ENCODE measurements at regions not wholly inside any gene's neighbourhood (a gene's known extent, or its start where the extent isn't known, plus 50 kb on each side); places are given as distances from the start of the nearest gene placed in this dataset.

DNA sequence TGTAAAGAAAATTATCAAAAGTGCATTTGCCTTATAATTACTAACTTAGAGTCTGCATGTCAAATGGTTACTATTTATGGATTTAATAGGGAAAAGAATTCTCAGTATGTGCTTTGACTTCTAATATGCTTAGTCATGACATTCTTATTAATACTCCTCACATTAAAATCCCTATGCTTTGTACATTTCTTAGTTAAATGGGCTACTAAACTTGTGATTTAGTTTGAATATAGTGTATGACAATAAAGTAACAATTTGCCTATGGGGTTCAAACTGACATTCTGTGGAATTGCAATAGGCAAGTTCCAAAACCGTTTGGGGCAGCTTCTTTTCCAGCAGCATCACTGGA is 361.9 kb upstream of the TMTC1 start:
- H3K27ac ChIP-seq (ENCODE audit: low read depth, low read length) = no peak overlapping the region
- no peaks in the 10 kb centered on the region for H3K27me3 ChIP-seq (ENCODE audit: insufficient read depth, low read length)
- H3K36me3 ChIP-seq (ENCODE audit: insufficient read depth, low read length) = no peaks in the 10 kb centered on the region
- no peak overlapping the region for H3K9ac ChIP-seq (ENCODE audit: low read depth, low read length)
- H3K4me3 ChIP-seq (ENCODE audit: low read length) = no peak overlapping the region
- H3K4me1 ChIP-seq (ENCODE audit: insufficient read depth, low read length) = no peaks in the 10 kb centered on the region
- WGBS = 94% methylated on average over 1 of the region's 1 CpG
- no peaks in the 10 kb centered on the region for H3K9me3 ChIP-seq (ENCODE audit: insufficient read depth, low read depth, low read length)

DNA sequence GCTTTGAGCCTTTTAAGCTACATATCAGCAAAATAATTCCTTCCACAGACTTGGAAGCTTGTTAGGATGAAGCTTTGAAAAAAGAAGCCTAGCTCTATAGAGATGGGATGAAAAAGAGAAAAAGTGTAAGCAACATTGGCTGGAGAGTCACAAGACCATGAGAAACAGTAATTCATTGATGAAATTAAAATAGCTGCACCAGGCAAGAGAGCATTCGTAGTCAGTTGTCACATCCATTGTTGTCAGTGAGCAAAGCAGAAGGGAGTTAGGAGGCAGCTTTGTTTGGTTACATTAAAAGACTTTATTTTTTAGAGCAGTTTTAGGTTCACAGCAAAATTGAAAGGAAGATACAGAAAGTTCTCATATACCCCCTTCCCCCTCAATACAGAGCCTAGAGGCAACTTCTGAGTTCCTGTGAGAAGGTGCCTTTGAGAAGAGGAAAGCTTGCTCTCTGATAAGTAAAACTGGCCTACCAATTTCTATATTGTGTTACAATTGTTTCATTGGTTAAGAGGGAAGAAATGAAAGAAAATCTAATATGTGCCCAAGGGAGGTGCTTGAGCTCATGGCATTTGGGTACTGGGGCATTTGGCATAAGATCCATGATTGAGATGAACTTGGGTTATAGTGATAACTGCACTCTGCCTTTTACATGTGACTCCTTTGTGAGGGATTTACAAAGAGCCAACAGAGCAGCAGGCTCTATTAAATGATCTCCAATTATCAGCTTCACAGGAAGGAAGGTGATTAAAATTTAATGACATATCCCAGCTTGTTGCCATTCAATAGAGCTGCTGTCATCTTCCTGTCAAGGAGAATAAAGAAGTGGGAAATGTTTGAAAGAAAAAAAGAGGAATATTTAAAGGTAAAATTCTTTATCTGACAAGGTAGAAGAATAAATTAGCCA is 361.3 kb upstream of the TMTC1 start:
- Histone ChIP-seq H3K4me3 (ENCODE audit: low read length) (no peak overlapping the region), H3K4me1 (ENCODE audit: insufficient read depth, low read length) (no peaks in the 10 kb centered on the region), H3K9ac (ENCODE audit: low read depth, low read length) (no peak overlapping the region), H3K36me3 (ENCODE audit: insufficient read depth, low read length) (no peaks in the 10 kb centered on the region), H3K9me3 (ENCODE audit: insufficient read depth, low read depth, low read length) (0 out of 2 replicates have a peak, but pooled peaks cover under 1% of the 10 kb centered on the region), H3K27ac (ENCODE audit: low read depth, low read length) (no peak overlapping the region), H3K27me3 (ENCODE audit: insufficient read depth, low read length) (no peaks in the 10 kb centered on the region)
- WGBS = 89% methylated on average over 1 of the region's 1 CpG

DNA sequence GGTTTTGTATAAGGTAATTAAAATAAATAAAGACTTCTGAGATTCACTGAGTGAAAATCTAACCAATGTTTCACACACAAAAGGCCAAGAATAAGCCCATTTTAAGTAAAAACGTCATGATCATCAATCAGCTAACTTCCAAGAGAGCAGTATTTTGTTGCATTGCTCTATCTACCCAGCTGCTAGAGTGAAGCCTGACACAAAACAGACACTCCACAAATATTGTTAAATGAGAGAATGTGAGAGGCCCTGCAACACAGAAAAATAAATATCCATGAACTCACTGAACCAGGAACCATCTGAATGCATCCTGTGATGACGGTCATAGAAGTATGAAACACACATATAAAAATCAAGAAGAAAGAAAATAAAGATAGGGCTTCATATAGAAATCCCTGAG is 358.6 kb upstream of the TMTC1 start:
- WGBS = 91% methylated on average over 2 of the region's 2 CpGs
- H3K4me3 ChIP-seq (ENCODE audit: low read length) = no peak overlapping the region
- no peaks in the 10 kb centered on the region for H3K4me1 ChIP-seq (ENCODE audit: insufficient read depth, low read length)
- no peaks in the 10 kb centered on the region for H3K36me3 ChIP-seq (ENCODE audit: insufficient read depth, low read length)
- H3K9me3 ChIP-seq (ENCODE audit: insufficient read depth, low read depth, low read length) = 0 out of 2 replicates have a peak, but pooled peaks cover 2% of the 10 kb centered on the region
- H3K27ac ChIP-seq (ENCODE audit: low read depth, low read length) = no peak overlapping the region
- no peaks in the 10 kb centered on the region for H3K27me3 ChIP-seq (ENCODE audit: insufficient read depth, low read length)
- no peak overlapping the region for H3K9ac ChIP-seq (ENCODE audit: low read depth, low read length)

DNA sequence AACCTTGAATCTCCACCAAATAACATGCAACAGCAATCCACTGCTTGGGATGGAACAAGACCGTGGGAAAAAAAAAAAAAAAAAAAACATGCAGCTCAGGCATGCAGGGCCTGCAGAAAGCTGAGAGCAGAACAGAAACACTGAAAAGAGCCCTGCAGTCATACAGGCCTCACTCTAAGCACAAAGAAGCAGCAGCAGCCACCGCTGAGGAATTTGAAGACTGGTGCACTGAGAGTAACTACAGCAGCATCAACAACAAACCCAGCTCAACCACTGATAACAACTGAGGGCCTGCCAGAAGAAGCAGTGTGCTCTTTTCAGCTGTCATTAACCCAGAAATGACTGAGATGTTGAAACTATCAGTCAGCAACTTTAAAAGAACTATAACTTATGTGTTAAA is 354.7 kb upstream of the TMTC1 start:
- Histone ChIP-seq H3K9me3 (ENCODE audit: insufficient read depth, low read depth, low read length) (0 out of 2 replicates have a peak, but pooled peaks cover 2% of the 10 kb centered on the region), H3K27me3 (ENCODE audit: insufficient read depth, low read length) (no peaks in the 10 kb centered on the region), H3K36me3 (ENCODE audit: insufficient read depth, low read length) (no peaks in the 10 kb centered on the region), H3K9ac (ENCODE audit: low read depth, low read length) (no peak overlapping the region), H3K27ac (ENCODE audit: low read depth, low read length) (no peak overlapping the region), H3K4me3 (ENCODE audit: low read length) (no peak overlapping the region), H3K4me1 (ENCODE audit: insufficient read depth, low read length) (no peaks in the 10 kb centered on the region)
- WGBS = 84% methylated on average over 2 of the region's 2 CpGs

DNA sequence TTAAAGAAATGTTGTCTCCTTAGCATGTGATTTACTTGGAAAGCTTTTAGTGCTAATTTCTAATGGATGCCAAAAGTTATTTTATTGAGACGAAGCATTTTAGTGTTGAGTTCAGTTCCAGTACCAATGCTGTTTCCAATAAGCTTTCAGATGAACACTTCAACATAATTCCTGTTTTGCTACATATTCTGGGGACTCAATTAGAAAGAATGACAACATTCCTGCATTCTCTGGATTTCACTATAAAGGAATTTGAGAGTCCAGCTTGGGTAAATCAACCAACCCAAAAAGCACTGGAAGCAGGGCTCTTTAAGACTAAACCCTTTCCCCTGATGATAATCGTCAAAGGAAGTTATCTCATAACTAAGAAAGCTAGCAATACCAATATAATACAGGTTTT is 353.0 kb upstream of the TMTC1 start:
- Histone ChIP-seq H3K4me1 (ENCODE audit: insufficient read depth, low read length) (no peaks in the 10 kb centered on the region), H3K9me3 (ENCODE audit: insufficient read depth, low read depth, low read length) (0 out of 2 replicates have a peak, but pooled peaks cover 2% of the 10 kb centered on the region), H3K27me3 (ENCODE audit: insufficient read depth, low read length) (no peaks in the 10 kb centered on the region), H3K9ac (ENCODE audit: low read depth, low read length) (no peak overlapping the region), H3K36me3 (ENCODE audit: insufficient read depth, low read length) (no peaks in the 10 kb centered on the region), H3K4me3 (ENCODE audit: low read length) (no peak overlapping the region), H3K27ac (ENCODE audit: low read depth, low read length) (no peak overlapping the region)
- WGBS = 88% methylated on average over 2 of the region's 2 CpGs

DNA sequence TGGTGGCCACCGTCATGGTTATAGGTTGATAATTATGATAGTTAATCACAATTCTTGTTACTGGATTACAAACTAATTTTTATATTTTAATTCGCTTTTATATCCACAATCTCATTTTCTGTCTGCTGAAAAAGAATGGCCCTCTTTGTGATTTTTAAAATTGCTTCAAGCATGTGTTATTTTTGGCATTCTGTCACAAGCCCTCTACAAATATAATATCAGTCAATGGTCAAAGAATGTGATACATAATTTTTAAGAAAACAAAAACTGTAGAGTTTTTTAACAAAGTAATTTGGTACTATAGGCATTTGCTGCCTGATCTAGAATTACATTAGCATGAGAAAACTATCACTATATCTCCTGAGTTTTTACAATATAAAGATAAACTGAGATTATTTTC is 352.0 kb upstream of the TMTC1 start:
- no peak overlapping the region for H3K4me3 ChIP-seq (ENCODE audit: low read length)
- H3K36me3 ChIP-seq (ENCODE audit: insufficient read depth, low read length) = no peaks in the 10 kb centered on the region
- H3K27ac ChIP-seq (ENCODE audit: low read depth, low read length) = no peak overlapping the region
- WGBS = 86% methylated on average over 1 of the region's 2 CpGs
- H3K9me3 ChIP-seq (ENCODE audit: insufficient read depth, low read depth, low read length) = 0 out of 2 replicates have a peak, but pooled peaks cover 2% of the 10 kb centered on the region
- H3K27me3 ChIP-seq (ENCODE audit: insufficient read depth, low read length) = no peaks in the 10 kb centered on the region
- no peaks in the 10 kb centered on the region for H3K4me1 ChIP-seq (ENCODE audit: insufficient read depth, low read length)
- no peak overlapping the region for H3K9ac ChIP-seq (ENCODE audit: low read depth, low read length)

DNA sequence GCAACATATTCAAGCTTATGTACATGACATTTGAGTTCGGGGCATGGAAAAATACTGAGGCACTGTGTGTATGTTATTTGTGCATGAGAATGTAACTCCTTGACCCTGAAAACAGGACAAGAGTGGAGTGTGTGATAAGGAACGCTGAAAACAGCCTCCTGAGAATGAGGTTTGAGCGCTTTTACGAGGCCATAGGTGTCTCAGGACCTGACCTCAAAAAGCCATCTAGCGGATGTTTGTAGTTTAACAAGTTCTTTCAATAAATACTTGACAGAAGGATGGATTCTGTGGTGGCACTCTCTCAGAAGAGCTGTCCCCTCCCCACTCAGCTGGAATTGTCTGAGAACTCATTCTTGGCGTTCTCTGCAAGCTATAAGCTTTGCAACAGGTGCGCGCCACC is 350.5 kb upstream of the TMTC1 start:
- no peak overlapping the region for H3K27ac ChIP-seq (ENCODE audit: low read depth, low read length)

DNA sequence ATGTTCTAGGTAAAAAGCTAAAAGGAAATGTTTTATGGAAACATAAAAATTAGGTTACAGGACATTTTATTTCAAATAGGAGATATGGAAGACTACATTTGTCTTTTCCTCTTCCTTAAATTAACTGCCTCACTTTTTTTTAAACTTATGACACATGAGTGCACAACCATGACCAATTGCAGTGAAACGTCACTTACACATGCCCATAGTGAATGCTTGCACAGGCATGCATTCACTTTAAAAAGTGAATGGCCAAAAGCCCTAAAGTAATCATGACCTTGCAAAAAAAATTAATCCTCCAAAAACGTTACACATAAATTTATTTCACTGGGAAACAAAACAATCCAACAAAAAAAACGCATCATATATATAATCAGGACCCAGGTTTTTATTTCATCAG is 343.2 kb upstream of the TMTC1 start:
- Histone ChIP-seq H3K4me1 (ENCODE audit: insufficient read depth, low read length) (no peaks in the 10 kb centered on the region), H3K36me3 (ENCODE audit: insufficient read depth, low read length) (no peaks in the 10 kb centered on the region), H3K4me3 (ENCODE audit: low read length) (no peak overlapping the region), H3K9me3 (ENCODE audit: insufficient read depth, low read depth, low read length) (no peaks in the 10 kb centered on the region), H3K9ac (ENCODE audit: low read depth, low read length) (no peak overlapping the region), H3K27me3 (ENCODE audit: insufficient read depth, low read length) (no peaks in the 10 kb centered on the region), H3K27ac (ENCODE audit: low read depth, low read length) (no peak overlapping the region)
- 91% methylated on average over 3 of the region's 3 CpGs for WGBS

More for the DNA sequence above, 350.5 kb upstream of the TMTC1 start:
- Histone ChIP-seq H3K27me3 (ENCODE audit: insufficient read depth, low read length) (no peaks in the 10 kb centered on the region), H3K4me3 (ENCODE audit: low read length) (no peak overlapping the region), H3K9me3 (ENCODE audit: insufficient read depth, low read depth, low read length) (no peaks in the 10 kb centered on the region), H3K9ac (ENCODE audit: low read depth, low read length) (no peak overlapping the region), H3K36me3 (ENCODE audit: insufficient read depth, low read length) (no peaks in the 10 kb centered on the region), H3K4me1 (ENCODE audit: insufficient read depth, low read length) (no peaks in the 10 kb centered on the region)
- 90% methylated on average over 8 of the region's 8 CpGs for WGBS

DNA sequence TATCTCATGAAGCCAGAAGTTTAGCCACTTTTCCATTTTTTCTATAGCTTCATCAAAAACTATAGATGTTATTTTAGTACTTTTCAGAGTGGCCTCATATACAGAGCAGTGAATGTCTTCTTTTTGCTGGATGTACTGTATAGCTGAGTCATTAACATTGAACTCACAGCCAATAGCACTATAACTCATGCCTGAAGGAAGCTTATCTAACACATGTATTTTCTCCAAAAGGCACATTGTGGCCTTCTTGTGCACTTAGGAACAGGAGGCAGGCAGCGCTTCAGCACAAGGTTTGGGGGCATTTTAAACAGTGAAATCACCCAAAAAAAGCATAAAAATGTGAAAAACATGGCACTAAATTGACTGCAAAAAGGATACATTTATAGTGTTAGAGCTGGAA is 336.8 kb upstream of the TMTC1 start:
- Histone ChIP-seq H3K4me1 (ENCODE audit: insufficient read depth, low read length) (no peaks in the 10 kb centered on the region), H3K9me3 (ENCODE audit: insufficient read depth, low read depth, low read length) (no peaks in the 10 kb centered on the region), H3K4me3 (ENCODE audit: low read length) (no peak overlapping the region), H3K36me3 (ENCODE audit: insufficient read depth, low read length) (no peaks in the 10 kb centered on the region), H3K27ac (ENCODE audit: low read depth, low read length) (no peak overlapping the region), H3K9ac (ENCODE audit: low read depth, low read length) (no peak overlapping the region), H3K27me3 (ENCODE audit: insufficient read depth, low read length) (no peaks in the 10 kb centered on the region)
- WGBS = 95% methylated on average over 1 of the region's 1 CpG

DNA sequence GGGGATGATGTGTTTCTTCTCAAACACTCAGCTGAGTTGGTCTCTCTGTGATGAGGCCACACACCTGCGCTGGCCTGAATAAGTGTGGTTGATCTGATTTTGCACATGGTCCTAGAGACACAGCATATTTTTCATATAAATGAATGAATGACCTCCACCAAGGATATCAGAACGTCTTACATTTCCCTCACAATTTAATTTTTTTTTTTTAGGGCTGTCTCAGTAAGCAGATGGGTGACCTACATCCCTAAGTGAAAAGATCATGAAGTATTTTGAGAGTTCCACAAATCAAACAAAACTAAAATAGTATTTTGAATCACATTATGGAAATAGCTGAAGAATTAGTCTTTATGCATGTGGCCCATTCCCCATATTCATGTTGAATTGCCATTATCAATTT is 333.7 kb upstream of the TMTC1 start:
- Histone ChIP-seq H3K4me3 (ENCODE audit: low read length) (no peak overlapping the region), H3K9ac (ENCODE audit: low read depth, low read length) (no peak overlapping the region), H3K4me1 (ENCODE audit: insufficient read depth, low read length) (no peaks in the 10 kb centered on the region), H3K9me3 (ENCODE audit: insufficient read depth, low read depth, low read length) (no peaks in the 10 kb centered on the region), H3K36me3 (ENCODE audit: insufficient read depth, low read length) (no peaks in the 10 kb centered on the region), H3K27me3 (ENCODE audit: insufficient read depth, low read length) (no peaks in the 10 kb centered on the region), H3K27ac (ENCODE audit: low read depth, low read length) (no peak overlapping the region)
- WGBS = 100% methylated on average over 1 of the region's 2 CpGs

DNA sequence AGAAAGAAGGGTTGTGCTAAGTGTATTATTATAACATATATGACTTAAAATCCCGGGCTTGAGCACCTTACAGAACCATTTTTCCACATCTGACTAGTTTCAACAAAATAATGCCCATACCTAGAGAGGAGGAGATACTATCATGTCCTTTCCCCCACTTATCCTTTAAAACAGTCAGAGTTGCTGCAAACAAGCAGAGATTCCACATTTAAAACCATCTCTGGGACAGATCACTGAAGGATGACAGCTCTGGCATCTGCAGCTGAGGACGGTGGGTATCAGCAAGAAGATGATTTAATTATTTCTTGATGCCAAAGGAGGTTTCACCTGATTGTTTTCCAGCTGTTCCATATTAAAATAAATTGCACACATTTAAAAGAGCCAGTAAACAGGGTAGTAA is 328.0 kb upstream of the TMTC1 start:
- no peaks in the 10 kb centered on the region for H3K27me3 ChIP-seq (ENCODE audit: insufficient read depth, low read length)
- H3K4me3 ChIP-seq (ENCODE audit: low read length) = no peak overlapping the region
- no peaks in the 10 kb centered on the region for H3K4me1 ChIP-seq (ENCODE audit: insufficient read depth, low read length)
- H3K36me3 ChIP-seq (ENCODE audit: insufficient read depth, low read length) = no peaks in the 10 kb centered on the region
- H3K27ac ChIP-seq (ENCODE audit: low read depth, low read length) = no peak overlapping the region
- 0 out of 2 replicates have a peak, but pooled peaks cover 3% of the 10 kb centered on the region for H3K9me3 ChIP-seq (ENCODE audit: insufficient read depth, low read depth, low read length)
- no peak overlapping the region for H3K9ac ChIP-seq (ENCODE audit: low read depth, low read length)
- 100% methylated on average over 2 of the region's 2 CpGs for WGBS

All from HUES64 (cell line).